GM19455 (cell line): ENCODE measurements at regions not wholly inside any gene's neighbourhood (a gene's known extent, or its start where the extent isn't known, plus 50 kb on each side); places are given as distances from the start of the nearest gene placed in this dataset.
"Not testable (repeated sequence)": the region's sequence is repeated elsewhere in the genome, so short reads cannot be mapped to it uniquely, and the experiment has no call there.

Experiments
- ATAC-seq: cut with Tn5 transposase; IDR thresholded peaks from one replicate; pipeline ENCODE4 v1.9.1; 2021; ENCODE audit not compliant: unreplicated experiment

DNA sequence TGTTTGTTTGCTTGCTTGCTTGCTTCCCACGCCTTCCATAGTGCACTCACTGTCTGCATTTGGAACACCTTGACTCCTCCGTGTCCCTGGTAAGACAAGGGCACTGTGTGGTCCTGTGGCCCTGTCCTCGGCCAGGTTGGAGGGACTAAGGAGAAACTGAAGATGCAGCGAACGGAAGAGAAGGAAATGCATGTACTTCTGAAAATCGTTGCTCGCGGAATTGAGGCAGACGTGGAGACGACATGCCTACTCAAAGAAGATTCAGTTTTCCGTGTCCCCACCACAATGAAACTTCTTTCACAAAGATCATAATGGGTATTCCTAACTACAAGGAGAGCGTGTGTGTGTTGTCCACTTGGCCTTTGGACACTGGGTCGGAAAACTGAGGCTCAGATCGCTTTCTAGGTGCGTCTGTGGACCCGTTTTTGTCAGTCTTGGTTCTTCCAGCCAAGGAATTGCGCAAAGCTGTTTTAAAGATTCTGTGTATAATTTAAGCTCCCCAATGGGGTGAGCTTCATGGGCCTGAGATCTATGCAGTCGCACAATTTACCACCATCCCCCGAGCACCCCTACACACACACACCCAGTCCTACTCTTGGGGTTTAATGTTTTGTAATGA lies 120.4 kb upstream of the ZNF184 start:
- ATAC-seq: no peak

DNA sequence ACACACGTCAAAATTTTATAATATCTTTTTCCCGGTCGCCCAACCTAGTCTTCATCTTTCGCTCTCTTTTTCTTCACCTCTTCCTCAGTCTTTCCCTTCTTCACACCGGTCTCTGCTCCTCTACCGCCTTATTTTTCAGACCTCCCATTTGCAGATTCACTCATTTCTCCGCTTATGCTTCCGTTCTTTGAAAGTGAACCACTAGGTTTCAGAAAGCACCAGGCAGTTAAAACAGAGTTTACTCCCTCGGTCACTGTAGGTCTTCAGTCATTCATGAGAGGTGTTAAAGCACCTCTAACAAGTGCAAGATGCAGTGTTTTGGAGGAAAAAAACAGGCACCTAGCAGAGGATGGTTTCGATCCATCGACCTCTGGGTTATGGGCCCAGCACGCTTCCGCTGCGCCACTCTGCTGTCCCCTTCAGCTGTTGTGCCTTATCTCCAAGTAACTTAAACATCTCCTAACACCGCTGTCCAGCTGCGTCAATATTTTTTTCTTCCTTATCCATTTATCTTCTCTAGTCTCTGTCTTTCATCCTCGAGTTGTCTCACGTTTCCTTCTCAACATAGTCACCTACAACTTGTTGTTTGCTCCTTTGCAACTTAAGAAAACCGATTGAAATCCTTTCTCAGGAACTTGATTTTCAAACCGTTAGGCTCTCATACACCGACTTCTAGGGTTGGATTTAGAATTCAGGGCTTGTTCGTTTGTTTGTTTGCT lies 119.7 kb upstream of the ZNF184 start:
- peak; percentile 87 for ATAC-seq

DNA sequence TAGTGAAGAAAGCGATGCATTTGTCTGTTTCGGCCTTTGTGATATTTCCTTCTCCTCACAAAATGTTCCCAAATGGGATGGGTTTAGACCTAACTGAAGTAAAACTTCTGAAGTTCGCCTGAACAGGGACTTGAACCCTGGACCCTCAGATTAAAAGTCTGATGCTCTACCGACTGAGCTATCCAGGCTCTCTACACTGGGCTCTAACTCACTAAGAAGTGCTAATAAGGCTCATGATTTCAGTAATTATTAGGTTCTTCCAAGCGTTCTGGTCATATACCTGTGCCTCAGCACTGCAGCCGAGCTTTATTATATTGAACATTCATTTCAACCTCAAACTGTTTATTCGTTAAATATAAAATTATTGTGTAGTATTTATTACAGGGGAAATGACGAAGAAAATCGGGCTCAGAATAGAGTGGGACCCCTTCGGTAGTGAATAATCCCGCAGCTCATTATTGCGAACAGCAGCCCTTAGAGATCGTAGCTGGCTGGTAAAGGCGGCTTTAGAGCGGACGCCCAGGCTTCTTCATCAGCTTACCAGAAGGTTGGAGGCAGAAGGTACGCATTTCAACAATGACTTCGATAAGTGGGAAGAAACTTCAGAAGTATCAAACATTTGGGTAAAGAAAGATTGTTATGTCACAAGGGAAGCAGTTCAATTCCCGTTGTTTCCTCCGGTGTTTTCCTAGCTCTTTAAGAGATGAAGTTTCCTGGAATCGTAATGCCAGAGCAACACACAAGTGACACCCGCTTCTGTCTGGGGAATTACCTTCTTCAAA lies 119.0 kb upstream of the ZNF184 start:
- no peak for ATAC-seq

DNA sequence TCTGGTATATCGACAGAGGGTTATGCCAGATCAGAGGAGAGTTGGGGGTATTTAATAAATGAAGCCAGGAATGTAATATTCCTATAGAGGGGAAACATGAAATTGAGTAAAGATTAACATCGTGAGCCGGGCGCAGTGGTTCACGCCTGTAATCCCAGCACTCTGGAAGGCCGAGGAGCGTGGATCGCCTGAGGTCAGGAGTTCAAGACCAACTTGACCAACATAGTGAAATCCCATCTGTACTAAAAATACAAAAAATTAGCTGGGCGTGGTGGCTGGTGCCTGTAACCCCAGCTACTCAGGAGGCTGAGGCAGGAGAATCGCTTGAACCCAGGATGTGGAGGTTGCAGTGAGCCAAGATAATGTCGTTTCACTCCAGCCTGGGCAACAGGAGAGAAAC lies 112.4 kb upstream of the ZNF184 start:
- not testable (repeated sequence) for ATAC-seq

DNA sequence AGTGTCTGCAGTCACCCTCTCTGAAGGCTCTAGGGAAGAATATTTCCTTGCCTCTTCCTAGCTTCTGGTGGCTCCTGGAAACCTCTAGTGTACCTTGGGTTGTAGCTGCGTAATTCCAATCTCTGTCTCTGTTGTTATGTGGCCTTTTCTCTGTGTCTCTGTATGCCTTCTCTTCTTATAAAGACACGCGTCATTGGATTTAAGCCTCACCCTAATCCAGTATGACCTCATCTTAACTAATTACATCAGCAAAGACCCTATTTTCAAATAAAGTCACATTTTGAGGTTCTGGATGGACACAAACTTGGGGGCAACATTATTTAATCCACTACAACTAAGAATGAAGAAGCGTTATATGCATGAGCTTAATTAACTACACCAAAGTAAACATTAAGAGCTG lies 111.4 kb upstream of the ZNF184 start:
- no peak for ATAC-seq

DNA sequence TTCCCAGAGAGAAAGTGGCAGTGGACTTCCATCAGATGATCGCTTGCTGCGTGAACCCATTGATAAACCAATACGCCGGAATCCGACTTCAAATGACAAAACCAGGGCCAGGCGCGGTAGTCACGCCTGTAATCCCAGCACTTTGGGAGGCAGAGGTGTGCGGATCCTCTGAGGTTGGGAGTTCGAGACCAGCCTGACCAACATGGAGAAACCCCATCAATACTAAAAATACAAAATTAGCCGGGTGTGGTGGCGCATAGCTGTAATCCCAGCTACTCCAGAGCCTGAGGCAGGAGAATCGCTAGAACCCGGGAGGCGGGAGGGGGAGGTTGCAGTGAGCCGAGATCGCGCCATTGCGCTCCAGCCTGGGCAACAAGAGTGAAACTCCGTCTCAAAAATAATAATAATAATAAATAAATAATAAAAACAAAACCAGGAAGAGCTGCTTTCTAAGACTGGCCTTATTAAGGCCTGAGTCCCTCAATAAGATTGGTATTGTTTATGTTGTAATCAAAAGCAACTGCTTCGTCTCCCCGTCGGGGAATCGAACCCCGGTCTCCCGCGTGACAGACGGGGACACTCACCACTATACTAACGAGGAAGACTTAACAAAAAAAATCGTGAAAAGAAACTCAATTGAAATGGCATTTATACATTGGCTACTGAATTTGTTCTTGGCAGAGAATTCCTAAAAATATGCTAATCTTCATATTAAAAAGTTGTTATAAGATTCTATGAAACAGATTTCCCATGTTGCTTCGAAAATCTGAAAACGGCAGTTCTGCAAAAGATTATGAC lies 110.2 kb upstream of the ZNF184 start:
- no peak for ATAC-seq

DNA sequence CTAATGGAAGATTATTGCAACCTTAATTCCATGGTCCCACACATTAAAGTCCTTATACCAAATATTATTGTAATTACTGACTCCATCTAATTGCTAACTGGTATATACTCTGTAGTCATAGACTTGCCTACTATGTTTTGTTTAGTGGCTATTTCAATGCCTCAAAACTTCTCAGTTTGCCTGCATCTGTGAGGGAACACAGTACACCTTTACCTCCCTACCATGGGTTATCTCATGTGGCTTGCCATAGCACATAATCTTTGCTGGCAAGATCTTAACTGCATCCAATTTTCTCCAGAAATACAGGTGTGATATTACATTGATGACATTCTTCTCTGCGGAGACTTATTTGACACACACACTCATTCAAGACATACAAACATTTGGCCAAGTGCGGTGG lies 107.1 kb upstream of the ZNF184 start:
- ATAC-seq: no peak

DNA sequence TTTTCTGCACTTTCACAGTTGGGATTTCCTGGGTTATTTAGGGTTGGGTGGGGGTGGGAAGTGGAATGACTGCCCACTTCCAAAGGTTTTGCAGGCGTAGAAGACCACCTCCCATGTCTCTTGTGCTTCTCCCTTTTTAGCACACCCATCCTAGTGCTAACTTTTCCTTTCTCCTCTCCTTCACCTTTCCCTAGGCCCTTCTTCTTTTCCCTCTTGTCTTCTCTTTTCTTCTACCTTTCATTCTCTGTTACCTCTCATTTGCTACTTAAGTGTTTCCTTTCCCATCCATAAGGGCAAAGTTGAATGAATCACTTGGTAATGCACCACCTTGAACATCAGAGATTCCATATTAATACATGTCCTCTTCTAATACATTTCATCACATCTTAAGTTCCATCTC lies 105.0 kb upstream of the ZNF184 start:
- ATAC-seq: no peak

DNA sequence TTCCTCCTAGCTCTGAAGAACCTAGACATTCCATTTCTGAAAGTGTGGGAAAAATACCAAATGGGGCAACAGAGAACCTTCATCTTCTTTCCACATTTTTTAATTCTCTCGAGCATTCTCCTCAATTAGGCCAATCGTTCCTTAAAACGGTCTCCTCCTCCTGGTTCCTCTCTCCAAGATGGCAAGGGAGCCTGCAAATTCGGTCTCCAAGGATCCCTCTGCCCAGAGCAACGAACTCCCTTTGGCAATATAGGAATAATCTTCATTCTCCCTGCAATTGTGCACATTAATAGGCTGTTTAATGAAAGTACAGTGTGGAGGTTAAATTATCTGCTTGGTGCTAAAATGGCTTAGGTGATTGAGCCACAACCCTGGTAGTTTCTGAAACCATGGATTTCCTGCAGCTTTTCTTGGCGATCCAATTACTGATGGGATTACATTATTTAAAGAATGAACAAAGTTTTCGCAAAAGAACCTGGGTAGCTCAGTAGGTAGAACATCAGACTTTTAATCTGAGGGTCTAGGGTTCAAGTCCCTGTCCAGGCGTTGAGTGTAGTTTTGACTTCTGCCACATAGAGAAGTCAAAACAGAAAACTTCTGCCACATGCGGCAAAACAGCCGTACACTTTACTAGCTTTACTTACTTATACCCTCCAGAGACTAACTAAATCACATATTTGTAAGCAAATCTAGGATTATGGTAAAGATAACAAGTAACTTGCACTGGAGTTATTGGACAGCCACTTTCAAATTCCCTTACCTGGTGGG lies 102.9 kb upstream of the ZNF184 start:
- no peak for ATAC-seq

DNA sequence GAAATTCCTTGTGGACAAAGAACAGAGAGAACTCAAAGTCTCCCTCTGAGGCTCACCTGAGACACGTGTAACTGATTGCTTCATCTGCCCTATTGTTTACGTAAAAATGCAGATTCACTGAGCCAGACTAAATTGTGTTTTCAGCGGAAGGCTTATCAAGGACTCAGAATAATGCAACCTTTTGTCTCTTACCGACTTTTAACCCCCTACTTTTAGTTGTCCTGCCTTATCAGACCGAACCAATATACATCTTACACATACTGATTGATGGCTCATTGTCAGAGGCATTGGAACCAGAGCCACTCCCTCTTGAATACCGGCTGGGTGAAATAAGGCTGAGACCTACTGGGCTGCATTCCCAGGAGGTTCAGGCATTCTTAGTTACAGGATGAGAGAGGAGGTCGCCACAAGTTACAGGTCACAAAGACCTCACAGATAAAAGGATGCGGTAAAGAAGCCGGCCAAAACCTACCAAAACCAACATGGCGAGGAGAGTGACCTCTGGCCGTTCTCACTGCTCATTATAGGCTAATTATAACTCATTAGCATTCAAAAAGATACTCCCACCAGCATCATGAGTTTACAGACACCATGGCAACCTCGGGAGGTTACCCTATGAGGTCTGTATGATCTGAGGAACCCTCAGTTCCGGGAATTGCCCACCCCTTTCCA lies 95.5 kb upstream of the ZNF184 start:
- no peak for ATAC-seq

DNA sequence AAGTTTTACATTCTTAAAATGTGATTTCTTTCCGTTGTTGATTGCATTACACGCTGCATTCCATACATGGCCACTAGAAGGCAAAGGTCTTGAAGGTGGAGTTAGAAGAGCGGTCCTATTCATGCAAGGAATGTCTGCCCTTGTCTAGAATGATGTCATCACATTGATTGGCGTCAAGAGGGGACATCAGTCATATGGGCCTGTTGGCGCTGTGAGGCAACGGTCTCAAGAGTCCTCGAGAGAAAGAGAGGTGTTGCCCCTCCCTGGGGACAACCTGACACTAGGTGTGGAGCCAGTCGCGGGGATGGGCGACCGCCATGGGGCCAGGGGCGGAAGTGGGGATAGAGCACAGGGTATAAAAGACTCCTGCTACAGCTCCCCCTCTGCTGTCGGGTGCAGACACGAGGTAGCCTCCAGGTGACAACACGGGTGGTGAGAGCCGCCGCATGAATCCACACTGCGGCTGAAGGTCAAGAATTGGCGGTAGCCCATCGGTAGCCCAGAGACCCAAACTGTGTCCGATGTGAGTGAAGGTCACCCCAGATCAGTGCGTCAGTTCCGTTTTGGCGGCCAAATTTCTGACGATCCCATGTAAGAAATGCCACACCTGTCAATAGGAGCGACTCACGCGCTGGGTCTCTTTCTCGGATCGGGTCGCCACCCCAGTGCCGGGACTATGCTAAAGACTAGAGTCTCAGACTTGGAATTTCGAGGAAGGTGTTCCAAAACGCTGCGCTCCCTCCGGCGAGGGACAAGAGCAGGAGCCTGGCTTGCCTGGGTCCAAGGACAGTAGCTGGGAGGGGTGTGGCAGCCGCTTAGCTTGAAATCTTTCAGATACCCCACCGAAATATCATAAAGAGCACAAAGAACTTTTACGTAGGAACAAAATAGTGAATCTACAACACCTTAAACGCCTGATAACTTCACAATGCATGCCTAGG lies 93.2 kb upstream of the ZNF184 start:
- ATAC-seq: no peak

DNA sequence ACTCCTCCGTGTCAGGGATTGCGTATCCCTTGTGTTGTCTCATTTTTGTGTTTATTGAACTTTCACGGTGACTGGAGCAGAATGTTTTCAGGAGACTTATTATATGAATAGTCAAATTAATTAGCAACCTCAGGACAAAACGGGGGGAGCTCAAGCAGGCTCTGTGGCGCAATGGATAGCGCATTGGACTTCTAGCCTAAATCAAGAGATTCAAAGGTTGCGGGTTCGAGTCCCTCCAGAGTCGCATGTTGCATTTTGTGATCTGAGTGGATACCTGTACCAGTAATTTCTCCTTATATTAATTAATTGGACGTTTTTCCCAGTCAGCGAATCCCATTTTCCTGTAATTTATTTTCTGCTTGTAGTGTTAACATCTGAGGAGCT lies 89.1 kb upstream of the ZNF184 start:
- no peak for ATAC-seq

DNA sequence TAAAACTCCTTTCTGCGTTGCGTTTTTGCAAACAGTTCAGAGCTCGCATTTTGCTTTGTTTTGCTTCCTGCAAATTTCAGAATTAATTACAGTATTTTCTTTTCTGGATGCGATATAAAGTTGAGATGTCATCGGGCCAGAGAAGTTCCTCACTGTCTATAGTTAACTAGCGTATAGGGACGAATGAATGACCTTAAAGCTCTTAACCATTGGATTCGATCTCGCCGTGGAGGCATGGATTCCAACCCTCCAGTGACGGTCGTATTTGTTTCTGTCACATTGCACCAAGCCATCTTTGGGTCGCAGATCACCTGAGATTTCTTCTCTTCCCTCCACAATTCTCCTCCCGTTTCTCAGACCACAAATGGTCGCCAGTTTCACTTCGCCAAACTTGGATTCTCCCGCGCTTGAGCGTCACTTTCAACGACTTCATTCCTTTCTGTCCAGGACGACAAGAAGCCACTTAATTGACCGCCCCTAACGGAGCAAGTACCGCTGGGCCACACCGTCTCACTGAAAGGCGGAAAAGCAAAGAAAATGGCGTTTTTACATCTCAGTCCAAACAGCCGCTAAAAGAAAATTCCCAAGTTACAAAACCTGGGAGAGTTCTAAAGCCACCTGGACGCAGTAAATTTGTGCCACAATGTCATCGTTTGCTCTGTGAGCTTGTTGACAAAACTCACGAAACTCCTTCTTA lies 85.3 kb upstream of the ZNF184 start:
- no peak for ATAC-seq

DNA sequence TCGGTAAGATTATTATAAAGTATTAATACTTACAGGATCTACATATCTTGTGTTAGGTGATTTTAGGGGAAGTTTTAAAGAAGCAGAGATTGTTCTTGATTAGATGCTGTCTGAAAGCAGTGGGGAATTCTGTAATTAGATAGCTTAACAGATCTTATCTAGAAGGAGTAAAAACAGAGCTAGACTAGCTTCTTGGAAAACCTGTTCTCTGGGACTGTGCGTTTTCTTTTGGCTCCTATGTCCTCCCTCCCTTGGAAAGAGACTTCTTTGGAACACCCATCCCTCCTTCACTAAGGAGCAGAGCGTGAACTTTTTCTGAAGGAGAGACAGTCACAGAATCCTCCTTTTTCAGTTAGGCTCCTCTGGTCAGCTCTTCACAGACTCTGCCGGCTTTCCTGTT lies 83.5 kb upstream of the ZNF184 start:
- ATAC-seq: no peak

DNA sequence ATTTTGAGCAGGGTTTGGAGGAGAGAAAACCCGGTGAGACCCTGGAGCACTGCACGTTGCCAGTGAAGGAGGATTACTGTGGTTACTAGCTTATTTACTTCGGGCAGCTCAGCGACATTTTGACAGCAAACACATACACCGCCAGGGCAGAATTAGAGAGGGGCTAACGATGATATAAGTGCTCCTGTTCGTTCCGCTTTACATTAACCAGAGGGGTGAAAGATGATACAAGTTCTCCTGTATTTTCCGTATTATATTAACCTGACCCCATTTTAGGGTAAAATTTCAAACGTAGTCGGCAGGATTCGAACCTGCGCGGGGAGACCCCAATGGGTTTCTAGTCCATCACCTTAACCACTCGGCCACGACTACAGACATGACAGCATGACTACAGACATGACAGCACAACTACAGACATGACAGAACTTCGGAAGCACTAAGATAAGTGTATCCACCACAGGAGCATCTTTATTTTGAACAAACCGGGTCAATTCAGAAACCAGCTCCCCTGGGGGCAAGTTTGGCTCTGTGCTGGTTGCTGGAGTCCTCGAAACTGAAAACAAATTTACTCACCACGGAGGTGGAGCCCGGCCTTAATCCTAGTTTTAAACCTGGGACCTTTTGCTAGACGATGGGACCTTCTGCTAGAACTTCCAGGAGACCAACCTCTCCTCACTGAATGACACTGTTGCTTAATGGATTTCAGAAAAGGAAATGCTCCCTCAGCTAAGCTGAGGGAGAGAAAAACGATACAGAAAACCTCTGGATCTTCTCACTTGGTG lies 80.4 kb upstream of the ZNF184 start:
- ATAC-seq: peak; percentile 68

DNA sequence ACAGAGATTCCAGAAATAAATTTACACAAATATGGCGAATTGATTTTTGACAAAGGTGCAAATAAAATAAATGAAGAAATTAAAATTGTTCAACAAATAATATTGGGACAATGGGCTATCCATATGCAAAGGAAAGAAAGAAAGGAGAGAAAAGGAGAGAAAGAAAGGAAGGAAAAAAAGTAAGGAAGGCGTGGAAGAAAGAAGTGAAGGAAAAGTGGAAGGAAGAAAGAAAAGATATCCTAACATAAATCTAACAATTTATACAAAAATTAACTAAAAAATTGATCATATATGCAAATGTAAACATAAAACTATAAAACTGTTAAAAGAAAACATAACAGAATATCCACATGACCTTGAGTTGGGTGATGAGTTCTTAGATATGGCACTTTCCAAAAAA lies 78.7 kb upstream of the ZNF184 start:
- no peak for ATAC-seq

DNA sequence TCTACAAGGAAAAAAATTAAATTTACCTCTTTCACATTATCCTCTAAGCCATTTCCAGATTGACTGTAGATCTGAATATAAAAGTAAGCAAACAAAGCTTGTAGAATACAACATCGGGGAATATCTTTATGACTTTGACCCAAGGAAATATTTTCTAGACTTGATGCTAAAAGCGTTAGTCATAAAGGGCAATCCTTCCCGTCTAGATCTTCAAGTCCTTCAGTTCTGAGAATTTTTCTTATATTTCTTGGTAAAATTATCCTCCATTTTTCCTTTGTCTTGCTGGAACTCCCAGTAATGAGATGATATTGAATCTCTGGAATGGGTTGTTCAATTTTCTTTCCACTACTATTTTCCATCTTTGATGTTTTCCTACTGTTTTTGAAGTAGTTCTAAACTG lies 77.8 kb upstream of the ZNF184 start:
- no peak for ATAC-seq

DNA sequence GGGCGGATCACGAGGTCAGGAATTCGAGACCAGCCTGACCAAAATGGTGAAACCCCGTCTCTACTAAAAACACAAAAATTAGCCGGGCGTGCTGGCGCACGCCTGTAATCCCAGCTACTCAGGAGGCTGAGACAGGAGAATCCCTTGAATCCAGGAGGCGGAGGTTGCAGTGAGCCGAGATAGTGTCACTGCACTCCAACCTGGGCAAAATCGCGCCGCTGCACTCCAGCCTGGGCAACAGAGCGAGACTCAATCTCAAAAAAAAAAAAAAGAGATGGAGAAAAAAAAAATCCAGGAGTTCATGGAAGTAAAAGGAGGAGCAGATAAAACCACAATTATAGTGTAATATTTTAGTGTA lies 76.3 kb upstream of the ZNF184 start:
- not testable (repeated sequence) for ATAC-seq
